ENCODE measurements at regions not wholly inside any gene's neighbourhood (a gene's known extent, or its start where the extent isn't known, plus 50 kb on each side); places are given as distances from the start of the nearest gene placed in this dataset.

GRCh38 chr18:14958701-14959100, 210.7 kb downstream of the ANKRD30B start:
- Histone ChIP-seq H3K36me3 (ENCODE audit: insufficient read depth, low read length) (no peaks in the 10 kb centered on the region), H3K79me2 (ENCODE audit: insufficient read depth, low read depth, low read length) (no peaks in the 10 kb centered on the region), H3K27ac (ENCODE audit: low read depth, low read length, poor library complexity, severe bottlenecking) (no peak overlapping the region), H3K4me3 (ENCODE audit: low read depth, low read length, poor library complexity, severe bottlenecking) (no peak overlapping the region), H3K9me3 (ENCODE audit: low read length) (no peaks in the 10 kb centered on the region), H3K4me2 (ENCODE audit: low read length) (no peak overlapping the region), H2AFZ (ENCODE audit: low read length) (no peak overlapping the region), H3K9me2 (ENCODE audit: insufficient read depth, low read length) (no peaks in the 10 kb centered on the region), H3K4me1 (ENCODE audit: insufficient read depth, low read length, poor library complexity, severe bottlenecking) (no peaks in the 10 kb centered on the region), H4K20me1 (ENCODE audit: insufficient read depth, low read length) (no peaks in the 10 kb centered on the region)
- ChIA-PET POLR2A (no interaction called here), CTCF (ENCODE audit: unreplicated experiment) (no interaction called here)
- DNase-seq (ENCODE audit: low spot score): no peak
- TF ChIP-seq CTCF (conservative IDR thresholded peaks at IDR 0.05; ENCODE audit: low read length) (no peak), EZH2phosphoT487 (IDR thresholded peaks at IDR 0.05; ENCODE audit: borderline replicate concordance, low read depth, low read length) (no peak)
- BruUV-seq (replicated peaks): no TSS peak
- intact Hi-C loops (cut with micrococcal nuclease; ENCODE audit: unreplicated experiment): no loop called here

- Histone ChIP-seq H3K27ac (ENCODE audit: low read depth, low read length, poor library complexity, severe bottlenecking) (no peak overlapping the region), H2AFZ (ENCODE audit: low read length) (no peak overlapping the region), H3K9me3 (ENCODE audit: low read length) (no peaks in the 10 kb centered on the region), H3K4me3 (ENCODE audit: low read depth, low read length, poor library complexity, severe bottlenecking) (no peak overlapping the region), H3K9me2 (ENCODE audit: insufficient read depth, low read length) (no peaks in the 10 kb centered on the region), H4K20me1 (ENCODE audit: insufficient read depth, low read length) (no peaks in the 10 kb centered on the region), H3K4me1 (ENCODE audit: insufficient read depth, low read length, poor library complexity, severe bottlenecking) (no peaks in the 10 kb centered on the region), H3K4me2 (ENCODE audit: low read length) (no peak overlapping the region), H3K79me2 (ENCODE audit: insufficient read depth, low read depth, low read length) (no peaks in the 10 kb centered on the region), H3K36me3 (ENCODE audit: insufficient read depth, low read length) (no peaks in the 10 kb centered on the region)
- ChIA-PET CTCF (ENCODE audit: unreplicated experiment) (no interaction called here), POLR2A (no interaction called here)
- TF ChIP-seq CTCF (conservative IDR thresholded peaks at IDR 0.05; ENCODE audit: low read length) (no peak), EZH2phosphoT487 (IDR thresholded peaks at IDR 0.05; ENCODE audit: borderline replicate concordance, low read depth, low read length) (no peak)
- DNase-seq (ENCODE audit: low spot score): no peak
- intact Hi-C loops (cut with micrococcal nuclease; ENCODE audit: unreplicated experiment): no loop called here
- BruUV-seq (replicated peaks): no TSS peak
These were observed 211.6 kb downstream of the ANKRD30B start for GRCh38 chr18:14959550-14959949.

GRCh38 chr18:14961991-14962390, 214.0 kb downstream of the ANKRD30B start:
- no peak for DNase-seq (ENCODE audit: low spot score)
- no TSS peak for BruUV-seq (replicated peaks)
- H4K20me1 ChIP-seq (ENCODE audit: insufficient read depth, low read length): no peaks in the 10 kb centered on the region
- H3K36me3 ChIP-seq (ENCODE audit: insufficient read depth, low read length): no peaks in the 10 kb centered on the region
- no peaks in the 10 kb centered on the region for H3K79me2 ChIP-seq (ENCODE audit: insufficient read depth, low read depth, low read length)
- H2AFZ ChIP-seq (ENCODE audit: low read length): no peak overlapping the region
- H3K4me2 ChIP-seq (ENCODE audit: low read length): no peak overlapping the region
- H3K9me3 ChIP-seq (ENCODE audit: low read length): no peaks in the 10 kb centered on the region
- H3K4me3 ChIP-seq (ENCODE audit: low read depth, low read length, poor library complexity, severe bottlenecking): no peak overlapping the region
- H3K27ac ChIP-seq (ENCODE audit: low read depth, low read length, poor library complexity, severe bottlenecking): no peak overlapping the region
- intact Hi-C loops (cut with micrococcal nuclease; ENCODE audit: unreplicated experiment): no loop called here
- ChIA-PET CTCF (ENCODE audit: unreplicated experiment) (no interaction called here), POLR2A (interaction anchor here (0.7 kb wide), 1 partner anchor 34 kb away, joined by 3 read pairs; no protein-coding TSS in a partner anchor)
- no peaks in the 10 kb centered on the region for H3K4me1 ChIP-seq (ENCODE audit: insufficient read depth, low read length, poor library complexity, severe bottlenecking)
- TF ChIP-seq CTCF (conservative IDR thresholded peaks at IDR 0.05; ENCODE audit: low read length) (no peak), EZH2phosphoT487 (IDR thresholded peaks at IDR 0.05; ENCODE audit: borderline replicate concordance, low read depth, low read length) (no peak)
- H3K9me2 ChIP-seq (ENCODE audit: insufficient read depth, low read length): no peaks in the 10 kb centered on the region

Measured in OCI-LY7 (cell line).